IPS DF 6.9 (cell line): ENCODE measurements at regions not wholly inside any gene's neighbourhood (a gene's known extent, or its start where the extent isn't known, plus 50 kb on each side); places are given as distances from the start of the nearest gene placed in this dataset.

Experiments
- DNase-seq: peaks from one replicate; pipeline ENCODE4 v3.0.0-alpha.2; 2013; ENCODE audit warnings: low read depth, low spot score
- H3K27ac ChIP-seq: one replicate; pipeline ENCODE4 v1.5.1; 2013; ENCODE audit warnings: low read length, control low read depth
- H3K27me3 ChIP-seq: 2 replicates; pipeline ENCODE4 v1.6.1; 2013; ENCODE audit warnings: mild to moderate bottlenecking, low read length; ENCODE audit not compliant: control insufficient read depth, insufficient read depth
- H3K36me3 ChIP-seq: 2 replicates; pipeline ENCODE4 v1.6.1; 2013; ENCODE audit warnings: low read length; ENCODE audit not compliant: control insufficient read depth, insufficient read depth
- H3K4me1 ChIP-seq: 2 replicates; pipeline ENCODE4 v1.6.1; 2013; ENCODE audit warnings: low read length; ENCODE audit not compliant: control insufficient read depth, insufficient read depth
- H3K4me3 ChIP-seq: 2 replicates; pipeline ENCODE4 v1.5.1; 2013; ENCODE audit warnings: mild to moderate bottlenecking, low read length
- H3K9me3 ChIP-seq: 2 replicates; pipeline ENCODE4 v1.6.1; 2013; ENCODE audit warnings: low read length, inconsistent platforms; ENCODE audit not compliant: control insufficient read depth, insufficient read depth
- WGBS: extraction: QIAGEN DNeasy Blood & Tissue Kit; methylation state at CpG from one replicate; pipeline ENCODE4 v1.1.7; 2013; ENCODE audit warnings: mixed read lengths, missing lambda C conversion rate; ENCODE audit not compliant: insufficient read length, insufficient coverage; 5-methylcytosine and 5-hydroxymethylcytosine counted together

DNA sequence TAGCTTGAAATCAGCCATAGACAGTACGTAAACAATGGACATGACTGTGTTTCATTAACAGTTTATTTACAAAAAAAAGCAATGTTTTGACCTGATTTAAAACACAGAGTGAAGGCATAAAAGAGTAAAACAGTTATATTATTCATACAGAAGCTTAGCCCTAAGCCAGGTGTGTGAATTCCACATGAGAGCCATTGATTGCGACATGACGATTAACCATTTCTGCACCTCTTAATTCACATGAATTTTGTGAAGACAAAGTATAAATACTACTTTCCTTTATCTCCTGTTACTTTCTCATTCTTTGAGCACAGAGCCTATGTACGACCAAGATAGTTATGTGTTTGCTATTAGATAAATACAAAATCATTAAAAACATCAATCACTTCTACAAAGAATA lies 55.0 kb upstream of the MAGEB18 start:
- no peaks in the 10 kb centered on the region for H3K4me1 ChIP-seq
- no peaks in the 10 kb centered on the region for H3K36me3 ChIP-seq
- H3K9me3 ChIP-seq = no peaks in the 10 kb centered on the region
- no peak overlapping the region for H3K27ac ChIP-seq
- DNase-seq = no peak
- no CpG with 5 or more reads among the region's 4 CpGs for WGBS
- H3K4me3 ChIP-seq = no peak overlapping the region
- no peaks in the 10 kb centered on the region for H3K27me3 ChIP-seq
